ENCODE measurements at regions not wholly inside any gene's neighbourhood (a gene's known extent, or its start where the extent isn't known, plus 50 kb on each side); places are given as distances from the start of the nearest gene placed in this dataset.

DNA sequence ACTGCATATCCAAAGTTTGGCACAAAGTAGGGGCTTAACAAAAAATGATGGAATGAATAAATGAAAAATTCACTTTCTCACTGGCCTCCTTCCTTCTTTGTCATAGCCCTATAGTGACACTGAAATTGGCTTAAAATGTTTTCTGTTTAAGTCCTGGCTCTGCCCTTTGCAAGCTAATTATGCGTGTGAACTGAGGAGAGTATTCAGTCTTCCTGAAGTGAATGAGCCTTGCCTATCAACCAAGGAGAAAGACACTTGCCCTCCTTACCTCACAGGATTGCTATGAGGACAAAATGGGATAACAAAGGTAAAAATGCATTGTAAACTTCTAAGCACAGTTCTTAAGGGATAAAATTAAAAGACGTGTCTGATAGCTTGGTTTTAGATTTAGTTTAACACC is 729.8 kb upstream of the ANO3 start:
- WGBS (ENCODE audit: low lambda C conversion rate) = 67% methylated on average over 2 of the region's 2 CpGs
- Histone ChIP-seq H3K4me3 (ENCODE audit: low read depth in 2 of 2, low read length in 1 of 2) (no peak overlapping the region), H2AFZ (ENCODE audit: low read depth) (no peak overlapping the region), H4K20me1 (ENCODE audit: insufficient read depth) (no peaks in the 10 kb centered on the region), H3K27me3 (ENCODE audit: insufficient read depth) (no peaks in the 10 kb centered on the region), H3F3A (replicated peaks; ENCODE audit: insufficient read depth) (peaks cover 5% of the 10 kb centered on the region), H3K9me2 (no peaks in the 10 kb centered on the region), H3K79me2 (ENCODE audit: insufficient read depth) (no peaks in the 10 kb centered on the region), H3K9me3 (no peaks in the 10 kb centered on the region), H3K9ac (no peak overlapping the region), H3K4me2 (no peak overlapping the region), H3K4me1 (ENCODE audit: control insufficient read depth in 1 of 2, insufficient read depth in 2 of 2, low read depth in 1 of 2, low read length in 1 of 2) (no peaks in the 10 kb centered on the region), H3K36me3 (replicated peaks in 1 of 2; ENCODE audit: control insufficient read depth in 1 of 2, insufficient read depth in 2 of 2, low read length in 1 of 2) (no peaks in the 10 kb centered on the region), H3K27ac (ENCODE audit: low read depth in 2 of 2, low read length in 1 of 2) (no peak overlapping the region)
- DNase-seq = no peak
- TF ChIP-seq, protein P1, sequence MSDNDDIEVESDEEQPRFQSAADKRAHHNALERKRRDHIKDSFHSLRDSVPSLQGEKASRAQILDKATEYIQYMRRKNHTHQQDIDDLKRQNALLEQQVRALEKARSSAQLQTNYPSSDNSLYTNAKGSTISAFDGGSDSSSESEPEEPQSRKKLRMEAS (IDR thresholded peaks at IDR 0.05; ENCODE audit: low read depth) = no peak
- no peak for TF ChIP-seq FOXJ3 (CRISPR knock-in tag; IDR thresholded peaks at IDR 0.05)
- TF ChIP-seq, protein P2, sequence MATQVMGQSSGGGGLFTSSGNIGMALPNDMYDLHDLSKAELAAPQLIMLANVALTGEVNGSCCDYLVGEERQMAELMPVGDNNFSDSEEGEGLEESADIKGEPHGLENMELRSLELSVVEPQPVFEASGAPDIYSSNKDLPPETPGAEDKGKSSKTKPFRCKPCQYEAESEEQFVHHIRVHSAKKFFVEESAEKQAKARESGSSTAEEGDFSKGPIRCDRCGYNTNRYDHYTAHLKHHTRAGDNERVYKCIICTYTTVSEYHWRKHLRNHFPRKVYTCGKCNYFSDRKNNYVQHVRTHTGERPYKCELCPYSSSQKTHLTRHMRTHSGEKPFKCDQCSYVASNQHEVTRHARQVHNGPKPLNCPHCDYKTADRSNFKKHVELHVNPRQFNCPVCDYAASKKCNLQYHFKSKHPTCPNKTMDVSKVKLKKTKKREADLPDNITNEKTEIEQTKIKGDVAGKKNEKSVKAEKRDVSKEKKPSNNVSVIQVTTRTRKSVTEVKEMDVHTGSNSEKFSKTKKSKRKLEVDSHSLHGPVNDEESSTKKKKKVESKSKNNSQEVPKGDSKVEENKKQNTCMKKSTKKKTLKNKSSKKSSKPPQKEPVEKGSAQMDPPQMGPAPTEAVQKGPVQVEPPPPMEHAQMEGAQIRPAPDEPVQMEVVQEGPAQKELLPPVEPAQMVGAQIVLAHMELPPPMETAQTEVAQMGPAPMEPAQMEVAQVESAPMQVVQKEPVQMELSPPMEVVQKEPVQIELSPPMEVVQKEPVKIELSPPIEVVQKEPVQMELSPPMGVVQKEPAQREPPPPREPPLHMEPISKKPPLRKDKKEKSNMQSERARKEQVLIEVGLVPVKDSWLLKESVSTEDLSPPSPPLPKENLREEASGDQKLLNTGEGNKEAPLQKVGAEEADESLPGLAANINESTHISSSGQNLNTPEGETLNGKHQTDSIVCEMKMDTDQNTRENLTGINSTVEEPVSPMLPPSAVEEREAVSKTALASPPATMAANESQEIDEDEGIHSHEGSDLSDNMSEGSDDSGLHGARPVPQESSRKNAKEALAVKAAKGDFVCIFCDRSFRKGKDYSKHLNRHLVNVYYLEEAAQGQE (IDR thresholded peaks at IDR 0.05; ENCODE audit: low read depth, low read length) = no peak
- TF ChIP-seq RXRA (IDR thresholded peaks at IDR 0.05; ENCODE audit: borderline replicate concordance, low read depth) = no peak
- no peak for TF ChIP-seq NFIC (IDR thresholded peaks at IDR 0.05; ENCODE audit: borderline replicate concordance)
- TF ChIP-seq TEAD4 (IDR thresholded peaks at IDR 0.05; ENCODE audit: borderline replicate concordance, insufficient read depth) = no peak
- TF ChIP-seq, protein P3, sequence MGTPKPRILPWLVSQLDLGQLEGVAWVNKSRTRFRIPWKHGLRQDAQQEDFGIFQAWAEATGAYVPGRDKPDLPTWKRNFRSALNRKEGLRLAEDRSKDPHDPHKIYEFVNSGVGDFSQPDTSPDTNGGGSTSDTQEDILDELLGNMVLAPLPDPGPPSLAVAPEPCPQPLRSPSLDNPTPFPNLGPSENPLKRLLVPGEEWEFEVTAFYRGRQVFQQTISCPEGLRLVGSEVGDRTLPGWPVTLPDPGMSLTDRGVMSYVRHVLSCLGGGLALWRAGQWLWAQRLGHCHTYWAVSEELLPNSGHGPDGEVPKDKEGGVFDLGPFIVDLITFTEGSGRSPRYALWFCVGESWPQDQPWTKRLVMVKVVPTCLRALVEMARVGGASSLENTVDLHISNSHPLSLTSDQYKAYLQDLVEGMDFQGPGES (IDR thresholded peaks at IDR 0.05; ENCODE audit: low read depth, low read length) = no peak
- TF ChIP-seq EZH2phosphoT487 (IDR thresholded peaks at IDR 0.05; ENCODE audit: borderline replicate concordance, low read depth) = no peak
- no peak for TF ChIP-seq FOXM1 (IDR thresholded peaks at IDR 0.05; ENCODE audit: low read depth)
- no peak for TF ChIP-seq EP300 (IDR thresholded peaks at IDR 0.05; ENCODE audit: borderline replicate concordance in 1 of 2, low read depth in 1 of 2, low read length in 1 of 2)
- POLR2A ChIA-PET = no interaction called here
- CTCF ChIA-PET = no interaction called here

DNA sequence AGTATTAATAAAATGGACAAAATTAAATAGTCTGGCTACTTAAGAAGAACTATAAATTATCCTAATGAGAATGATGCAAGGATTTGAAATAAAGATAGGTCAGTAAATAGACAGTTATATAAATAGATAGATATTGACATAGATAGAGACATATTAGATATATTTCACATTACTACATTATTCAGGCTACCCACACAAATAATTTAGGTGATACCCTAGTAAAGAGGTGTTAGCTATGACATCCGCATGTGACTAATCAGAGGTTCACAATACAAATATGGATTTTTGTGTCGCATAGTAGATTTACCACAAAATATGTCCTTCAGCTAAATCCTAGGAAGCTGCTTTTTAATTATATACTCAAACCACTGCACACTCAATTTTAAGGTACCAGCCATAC is 729.0 kb upstream of the ANO3 start:
- POLR2A ChIA-PET = no interaction called here
- H3K4me1 ChIP-seq (ENCODE audit: control insufficient read depth in 1 of 2, insufficient read depth in 2 of 2, low read depth in 1 of 2, low read length in 1 of 2) = no peaks in the 10 kb centered on the region
- H3K79me2 ChIP-seq (ENCODE audit: insufficient read depth) = no peaks in the 10 kb centered on the region
- H2AFZ ChIP-seq (ENCODE audit: low read depth) = no peak overlapping the region
- H3F3A ChIP-seq (replicated peaks; ENCODE audit: insufficient read depth) = peaks cover 5% of the 10 kb centered on the region
- no peak overlapping the region for H3K27ac ChIP-seq (ENCODE audit: low read depth in 2 of 2, low read length in 1 of 2)
- H3K4me2 ChIP-seq = no peak overlapping the region
- no peaks in the 10 kb centered on the region for H3K9me3 ChIP-seq
- H3K36me3 ChIP-seq (replicated peaks in 1 of 2; ENCODE audit: control insufficient read depth in 1 of 2, insufficient read depth in 2 of 2, low read length in 1 of 2) = no peaks in the 10 kb centered on the region
- H3K4me3 ChIP-seq (ENCODE audit: low read depth in 2 of 2, low read length in 1 of 2) = no peak overlapping the region
- CTCF ChIA-PET = no interaction called here
- no peak for DNase-seq
- WGBS (ENCODE audit: low lambda C conversion rate) = 89% methylated on average over 2 of the region's 2 CpGs
- H4K20me1 ChIP-seq (ENCODE audit: insufficient read depth) = no peaks in the 10 kb centered on the region
- no peaks in the 10 kb centered on the region for H3K9me2 ChIP-seq
- no peak overlapping the region for H3K9ac ChIP-seq
- no peaks in the 10 kb centered on the region for H3K27me3 ChIP-seq (ENCODE audit: insufficient read depth)
- TF ChIP-seq ELF1 (IDR thresholded peaks at IDR 0.05) = no peak
- TF ChIP-seq, protein P2 (IDR thresholded peaks at IDR 0.05; ENCODE audit: low read depth, low read length) = no peak
- no peak for TF ChIP-seq MEF2A (IDR thresholded peaks at IDR 0.05; ENCODE audit: borderline replicate concordance, low read depth)
- TF ChIP-seq RAD21 (IDR thresholded peaks at IDR 0.05; ENCODE audit: low read length) = no peak
- TF ChIP-seq FOSL2 (IDR thresholded peaks at IDR 0.05; ENCODE audit: borderline replicate concordance, low read depth) = no peak
- TF ChIP-seq, protein P4, sequence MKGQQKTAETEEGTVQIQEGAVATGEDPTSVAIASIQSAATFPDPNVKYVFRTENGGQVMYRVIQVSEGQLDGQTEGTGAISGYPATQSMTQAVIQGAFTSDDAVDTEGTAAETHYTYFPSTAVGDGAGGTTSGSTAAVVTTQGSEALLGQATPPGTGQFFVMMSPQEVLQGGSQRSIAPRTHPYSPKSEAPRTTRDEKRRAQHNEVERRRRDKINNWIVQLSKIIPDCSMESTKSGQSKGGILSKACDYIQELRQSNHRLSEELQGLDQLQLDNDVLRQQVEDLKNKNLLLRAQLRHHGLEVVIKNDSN (IDR thresholded peaks at IDR 0.05; ENCODE audit: borderline replicate concordance, low read depth) = no peak
- TF ChIP-seq, protein P5, sequence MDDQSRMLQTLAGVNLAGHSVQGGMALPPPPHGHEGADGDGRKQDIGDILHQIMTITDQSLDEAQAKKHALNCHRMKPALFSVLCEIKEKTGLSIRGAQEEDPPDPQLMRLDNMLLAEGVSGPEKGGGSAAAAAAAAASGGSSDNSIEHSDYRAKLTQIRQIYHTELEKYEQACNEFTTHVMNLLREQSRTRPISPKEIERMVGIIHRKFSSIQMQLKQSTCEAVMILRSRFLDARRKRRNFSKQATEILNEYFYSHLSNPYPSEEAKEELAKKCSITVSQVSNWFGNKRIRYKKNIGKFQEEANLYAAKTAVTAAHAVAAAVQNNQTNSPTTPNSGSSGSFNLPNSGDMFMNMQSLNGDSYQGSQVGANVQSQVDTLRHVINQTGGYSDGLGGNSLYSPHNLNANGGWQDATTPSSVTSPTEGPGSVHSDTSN (IDR thresholded peaks at IDR 0.05) = no peak
- no peak for TF ChIP-seq FOXJ3 (CRISPR knock-in tag; IDR thresholded peaks at IDR 0.05)
- no peak for TF ChIP-seq TEAD4 (IDR thresholded peaks at IDR 0.05; ENCODE audit: borderline replicate concordance, insufficient read depth)
- no peak for TF ChIP-seq NRF1 (IDR thresholded peaks at IDR 0.05; ENCODE audit: low read depth, low read length)
- TF ChIP-seq RCOR1 (IDR thresholded peaks at IDR 0.05; ENCODE audit: low read length) = no peak

All from SK-N-SH (cell line).